ENCODE measurements at regions not wholly inside any gene's neighbourhood (a gene's known extent, or its start where the extent isn't known, plus 50 kb on each side); places are given as distances from the start of the nearest gene placed in this dataset.

DNA sequence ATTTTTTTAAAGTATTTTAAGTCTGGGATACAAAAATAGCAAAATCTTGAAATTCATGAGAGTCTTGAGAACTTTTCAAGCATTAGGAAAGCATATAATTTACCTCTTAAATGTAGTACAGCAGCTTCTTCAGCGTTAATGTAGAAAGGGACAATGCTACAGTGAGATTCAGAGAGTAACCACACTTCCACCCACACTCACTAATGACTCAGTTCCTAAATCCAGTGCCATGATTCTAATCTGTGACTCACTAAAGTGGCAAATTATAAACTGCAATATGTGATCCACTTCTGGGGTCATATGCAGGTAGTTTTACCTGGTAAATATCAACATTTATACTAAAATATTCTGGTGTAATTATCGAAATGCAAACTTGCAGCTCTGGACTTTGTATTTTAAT is 434.5 kb upstream of the TUSC1 start:
- TF ChIP-seq, protein P1, sequence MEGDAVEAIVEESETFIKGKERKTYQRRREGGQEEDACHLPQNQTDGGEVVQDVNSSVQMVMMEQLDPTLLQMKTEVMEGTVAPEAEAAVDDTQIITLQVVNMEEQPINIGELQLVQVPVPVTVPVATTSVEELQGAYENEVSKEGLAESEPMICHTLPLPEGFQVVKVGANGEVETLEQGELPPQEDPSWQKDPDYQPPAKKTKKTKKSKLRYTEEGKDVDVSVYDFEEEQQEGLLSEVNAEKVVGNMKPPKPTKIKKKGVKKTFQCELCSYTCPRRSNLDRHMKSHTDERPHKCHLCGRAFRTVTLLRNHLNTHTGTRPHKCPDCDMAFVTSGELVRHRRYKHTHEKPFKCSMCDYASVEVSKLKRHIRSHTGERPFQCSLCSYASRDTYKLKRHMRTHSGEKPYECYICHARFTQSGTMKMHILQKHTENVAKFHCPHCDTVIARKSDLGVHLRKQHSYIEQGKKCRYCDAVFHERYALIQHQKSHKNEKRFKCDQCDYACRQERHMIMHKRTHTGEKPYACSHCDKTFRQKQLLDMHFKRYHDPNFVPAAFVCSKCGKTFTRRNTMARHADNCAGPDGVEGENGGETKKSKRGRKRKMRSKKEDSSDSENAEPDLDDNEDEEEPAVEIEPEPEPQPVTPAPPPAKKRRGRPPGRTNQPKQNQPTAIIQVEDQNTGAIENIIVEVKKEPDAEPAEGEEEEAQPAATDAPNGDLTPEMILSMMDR (IDR thresholded peaks at IDR 0.05; ENCODE audit: insufficient read depth, low read depth, low read length) = no peak
- TF ChIP-seq EZH2 (IDR thresholded peaks at IDR 0.05; ENCODE audit: insufficient read depth, low read length) = no peak
